ENCODE measurements at regions not wholly inside any gene's neighbourhood (a gene's known extent, or its start where the extent isn't known, plus 50 kb on each side); places are given as distances from the start of the nearest gene placed in this dataset.

- no peak for TF ChIP-seq POLR2A (IDR thresholded peaks at IDR 0.05; ENCODE audit: low read depth, low read length)
- no peak for TF ChIP-seq CTCF (conservative IDR thresholded peaks at IDR 0.05; ENCODE audit: low read depth, low read length)
- TF ChIP-seq BHLHE40 (IDR thresholded peaks at IDR 0.05; ENCODE audit: low read depth, low read length), result no peak
- no peak for TF ChIP-seq MXI1 (IDR thresholded peaks at IDR 0.05; ENCODE audit: borderline replicate concordance, low read depth, low read length)
- TF ChIP-seq USF2 (IDR thresholded peaks at IDR 0.05; ENCODE audit: low read depth, low read length), result no peak
- no peak for TF ChIP-seq RAD21 (IDR thresholded peaks at IDR 0.05; ENCODE audit: low read length)
- TF ChIP-seq FOS (IDR thresholded peaks at IDR 0.05; ENCODE audit: low read depth, low read length), result no peak
- no peak for TF ChIP-seq CHD1 (IDR thresholded peaks at IDR 0.05; ENCODE audit: low read depth, low read length)
Measured at GRCh38 chr13:104286566-104287290, 1220.5 kb upstream of the SLC10A2 start.

Data from IMR-90 (cell line).